GM12892 (cell line): ENCODE measurements at regions not wholly inside any gene's neighbourhood (a gene's known extent, or its start where the extent isn't known, plus 50 kb on each side); places are given as distances from the start of the nearest gene placed in this dataset.

ENCODE experiments used
- POLR2A ChIP-seq: IDR thresholded peaks from 2 replicates; pipeline ENCODE4 v1.6.1; 2011; ENCODE audit warnings: low read depth, low read length, control low read depth
- POLR2AphosphoS5 ChIP-seq: IDR thresholded peaks from 2 replicates; pipeline ENCODE4 v1.6.1; 2011; ENCODE audit warnings: low read depth, low read length, control low read depth

GRCh38 chr21:25330266-25330665 is 277.0 kb downstream of the MRPL39 start:
- TF ChIP-seq POLR2A: no peak
- no peak for TF ChIP-seq POLR2AphosphoS5
